HL-60 (cell line): ENCODE measurements at regions not wholly inside any gene's neighbourhood (a gene's known extent, or its start where the extent isn't known, plus 50 kb on each side); places are given as distances from the start of the nearest gene placed in this dataset.

Experiments
- CTCF ChIP-seq: IDR thresholded peaks from one replicate; pipeline ENCODE4 v1.5.1; 2011; ENCODE audit warnings: low read length, control low read depth, inconsistent platforms; ENCODE audit not compliant: insufficient read depth
- REST ChIP-seq: IDR thresholded peaks from 2 replicates; pipeline ENCODE4 v1.6.1; 2012; ENCODE audit warnings: low read depth; ENCODE audit not compliant: insufficient replicate concordance

DNA sequence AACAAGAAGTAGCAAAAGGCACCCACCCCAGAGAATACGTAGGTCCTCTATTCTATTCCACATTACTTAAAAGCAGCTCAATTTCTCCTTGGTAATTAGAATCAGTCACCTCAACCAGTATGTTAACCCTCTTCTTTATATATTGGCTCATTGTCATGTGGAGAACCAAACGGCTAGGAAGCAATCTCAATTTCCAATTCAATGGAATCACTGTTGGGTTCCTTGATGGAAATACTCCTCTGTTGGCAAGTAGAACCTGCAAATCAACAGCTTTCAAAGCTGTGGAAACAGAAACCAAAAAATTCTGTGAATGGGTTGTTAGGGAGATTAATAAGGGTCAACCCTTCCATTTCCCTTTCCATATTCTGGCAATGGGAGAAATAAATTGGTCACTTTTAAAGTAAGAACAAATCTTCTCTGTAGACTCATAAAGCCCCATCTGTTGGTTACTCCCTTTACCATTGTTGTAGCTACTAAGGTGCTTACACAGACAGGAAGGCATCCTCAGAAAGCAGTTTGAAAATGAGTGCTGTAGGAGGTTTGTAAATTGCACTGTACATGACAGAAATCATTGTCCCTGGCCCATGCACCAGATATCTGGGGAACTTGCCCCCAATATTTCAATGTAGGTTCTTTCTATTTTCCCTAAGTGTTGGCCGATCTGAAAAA is 138.6 kb upstream of the UFM1 start:
- TF ChIP-seq CTCF (no peak), REST (no peak)
